Activated CD4-positive, alpha-beta T cell treated with anti-CD3 and anti-CD28 coated beads, Interleukin-2, Interleukin-6, amounts not matched to agents 100 ng/mL and 50 ng/mL, durations not matched to agents 16 hours and 8 hours (primary cell): ENCODE measurements at regions not wholly inside any gene's neighbourhood (a gene's known extent, or its start where the extent isn't known, plus 50 kb on each side); places are given as distances from the start of the nearest gene placed in this dataset.

Experiments
- DNase-seq: peaks from one replicate; pipeline ENCODE4 v3.0.0-alpha.2; 2020

DNA sequence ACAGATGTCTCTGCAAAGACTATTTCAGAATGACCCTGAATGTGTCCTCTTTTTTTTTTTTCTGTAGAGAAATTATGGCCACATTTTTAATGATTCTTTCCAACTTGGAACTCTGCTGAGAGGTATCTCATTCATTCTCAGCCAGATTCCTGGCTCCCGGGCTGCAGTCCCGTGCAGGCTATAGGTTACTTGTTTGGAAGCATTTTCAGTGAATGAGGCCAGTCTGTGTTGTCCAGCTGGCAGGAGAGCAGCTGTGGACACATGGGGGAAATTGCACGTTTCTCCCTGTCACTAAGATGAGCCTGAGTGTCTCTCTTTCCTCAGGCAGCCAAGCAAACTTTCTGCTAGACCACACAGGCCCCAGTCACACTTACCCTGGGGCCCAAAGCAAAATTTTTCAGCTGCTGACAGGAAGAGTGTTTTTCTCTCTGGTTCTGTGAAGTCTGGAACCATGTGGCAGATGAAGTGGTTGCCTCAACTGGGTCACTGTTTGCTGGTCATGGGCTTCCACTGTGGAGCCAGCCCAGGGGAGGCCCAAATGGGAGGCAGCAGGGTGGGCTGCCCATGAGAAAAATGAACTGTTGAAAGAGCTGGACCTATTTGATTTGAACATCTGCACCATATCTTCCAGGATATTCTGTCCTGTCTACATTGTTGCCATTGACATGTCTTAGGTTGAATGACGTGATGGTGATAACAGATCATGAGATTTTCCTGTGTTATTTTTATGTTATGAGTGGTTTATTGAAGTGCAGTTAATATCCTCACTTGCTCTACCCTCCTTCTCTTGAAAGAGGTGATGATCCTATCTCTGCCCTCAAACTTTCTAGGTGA, 431.2 kb downstream of the LPIN1 start:
- no peak for DNase-seq

DNA sequence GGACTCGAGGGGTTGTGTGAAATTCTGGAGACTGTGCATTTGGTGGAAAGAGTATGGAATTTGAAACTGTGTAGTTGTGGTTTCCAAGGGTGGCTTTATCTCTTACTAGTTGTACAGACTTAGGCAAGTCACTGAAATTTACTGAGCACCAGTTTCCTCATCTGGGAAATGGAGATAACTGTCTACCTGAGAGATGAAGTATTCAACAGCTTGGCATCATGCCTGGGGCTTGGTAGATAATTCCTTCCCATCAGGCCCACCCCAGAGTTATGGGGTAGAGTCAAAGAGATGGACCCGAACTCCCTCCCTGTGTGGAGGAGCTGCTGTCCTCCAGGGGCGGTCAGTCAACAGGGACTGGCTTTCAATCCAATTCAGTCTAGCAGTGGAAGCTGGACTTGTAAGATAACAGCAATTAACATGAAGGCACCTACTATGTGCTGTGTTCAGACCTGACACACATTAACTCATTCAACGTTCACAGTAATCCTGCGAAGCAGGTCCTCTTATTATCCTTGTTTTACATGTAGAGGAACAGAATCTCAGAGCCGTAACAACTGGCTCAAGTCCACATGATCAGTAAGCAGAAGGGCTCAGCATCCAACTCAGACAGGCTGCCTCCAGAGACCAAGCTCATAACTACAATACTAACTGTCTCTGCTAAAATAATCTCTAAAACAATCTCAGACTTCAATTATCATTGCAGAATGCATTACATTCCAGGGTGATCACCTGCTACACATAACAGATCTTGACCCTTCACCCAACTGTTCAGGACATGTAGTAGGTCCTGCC, 432.1 kb downstream of the LPIN1 start:
- DNase-seq = no peak

- no peak for DNase-seq
These were observed 433.6 kb downstream of the LPIN1 start for GRCh38 chr2:12180031-12180430.

DNA sequence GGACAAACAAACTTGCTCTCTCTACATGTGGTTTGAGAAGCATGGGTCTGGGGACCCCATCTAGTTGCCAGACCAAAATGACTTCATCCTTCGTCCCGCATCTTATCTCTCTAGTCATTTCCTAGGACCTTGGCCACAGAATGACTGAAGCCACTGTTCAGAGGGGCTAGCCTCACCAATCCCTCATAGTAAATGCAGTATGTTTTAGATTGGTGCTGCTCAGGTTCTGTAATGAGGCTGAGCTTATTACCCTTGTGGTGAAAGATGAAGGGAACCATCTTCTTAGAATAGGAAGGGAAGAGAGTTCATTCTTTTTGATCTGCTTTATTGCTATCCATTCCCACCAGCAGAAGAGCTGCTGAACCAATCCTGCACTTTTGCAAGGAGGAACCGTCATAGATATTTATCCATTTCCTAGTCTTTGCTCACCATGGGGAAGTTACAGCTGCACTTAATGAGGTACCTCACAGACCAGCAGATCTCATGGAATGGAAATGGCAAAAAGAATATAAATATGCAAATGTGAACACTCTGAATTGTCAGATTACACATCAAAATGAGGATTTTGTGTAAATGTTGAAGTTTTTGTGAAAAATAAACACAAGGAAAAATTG, 436.7 kb downstream of the LPIN1 start:
- DNase-seq = no peak

DNA sequence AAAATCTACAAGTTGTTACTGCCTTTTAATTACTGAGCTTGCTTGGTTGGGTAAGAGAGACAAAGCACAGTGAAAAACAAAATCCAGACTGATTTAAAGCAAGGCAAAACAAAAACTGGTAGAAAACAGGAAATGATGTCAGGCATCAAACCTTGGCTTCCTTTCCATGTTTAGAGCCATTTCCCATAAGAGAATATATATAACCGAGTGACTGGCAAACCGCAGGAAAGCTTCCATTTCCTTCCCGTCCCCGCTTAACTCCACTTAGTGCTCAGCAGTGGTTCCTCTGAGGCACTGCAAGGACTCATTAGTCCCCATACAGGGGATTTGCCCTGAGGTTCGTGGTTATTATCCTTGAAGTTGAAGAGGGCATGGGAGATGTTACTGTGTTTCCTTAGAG, 446.3 kb downstream of the LPIN1 start:
- DNase-seq = no peak

GRCh38 chr2:12194968-12195367, 448.5 kb downstream of the LPIN1 start:
- DNase-seq = no peak

GRCh38 chr2:12196495-12196894, 450.1 kb downstream of the LPIN1 start:
- DNase-seq = no peak

GRCh38 chr2:12197133-12197532, 450.7 kb downstream of the LPIN1 start:
- DNase-seq = no peak

- no peak for DNase-seq
These were observed 453.2 kb downstream of the LPIN1 start for GRCh38 chr2:12199491-12200211.

GRCh38 chr2:12201369-12201768, 454.9 kb downstream of the LPIN1 start:
- DNase-seq = no peak

DNA sequence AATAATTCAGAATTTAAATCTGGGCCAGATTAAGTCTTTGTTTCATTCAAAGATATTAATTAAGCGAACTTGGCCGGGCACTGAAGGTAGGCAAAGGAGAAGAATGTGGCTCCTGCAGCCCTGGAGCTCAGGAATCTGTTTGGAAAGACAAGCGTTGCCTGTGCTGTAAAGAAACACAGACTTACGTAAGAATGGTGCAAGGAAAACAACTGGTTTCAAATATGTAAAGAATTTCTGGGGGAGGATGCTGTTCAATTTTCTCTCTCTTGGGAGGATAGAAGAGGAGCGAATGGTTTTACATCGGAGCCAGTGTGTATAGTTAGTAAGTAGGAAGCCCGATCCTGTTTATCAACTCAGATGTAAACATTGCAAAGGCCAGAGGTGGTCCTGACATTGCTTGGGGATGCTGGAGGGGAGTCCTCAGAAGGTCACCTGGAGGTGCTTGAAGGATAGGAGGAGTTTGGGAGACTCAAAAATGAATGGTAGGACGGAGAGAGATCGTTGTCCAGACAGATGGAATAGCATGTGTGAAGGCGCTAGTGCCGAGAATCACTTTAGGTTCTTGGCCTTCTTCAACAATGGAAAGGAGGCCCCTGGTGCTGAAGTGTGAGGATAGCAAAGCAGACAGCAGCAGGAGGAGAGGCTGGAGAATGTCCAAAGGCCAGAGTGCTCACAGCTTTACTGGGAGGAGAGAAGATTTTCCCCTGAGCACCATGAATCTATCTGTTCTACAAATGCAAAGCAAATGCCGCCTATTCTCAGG, 456.1 kb downstream of the LPIN1 start:
- DNase-seq = no peak

DNA sequence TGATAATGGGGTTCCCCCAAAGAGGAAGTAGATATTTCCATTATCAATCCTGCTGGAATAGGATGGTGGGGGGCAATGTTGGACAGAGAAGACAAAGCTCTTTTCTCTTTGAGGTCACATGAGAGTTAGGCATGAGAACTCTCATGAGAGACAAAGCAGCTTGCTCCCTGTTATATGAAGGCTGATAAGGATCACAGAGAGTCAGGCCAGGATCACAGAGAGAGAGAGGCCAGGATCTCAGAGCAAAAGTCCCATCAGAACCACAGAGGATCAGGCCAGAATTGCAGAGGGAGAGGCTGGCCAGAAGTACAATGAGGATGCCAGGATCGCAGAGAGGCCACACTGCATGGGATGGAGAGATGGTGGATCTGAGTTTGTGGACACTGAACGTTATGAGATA, 457.1 kb downstream of the LPIN1 start:
- DNase-seq = no peak

DNA sequence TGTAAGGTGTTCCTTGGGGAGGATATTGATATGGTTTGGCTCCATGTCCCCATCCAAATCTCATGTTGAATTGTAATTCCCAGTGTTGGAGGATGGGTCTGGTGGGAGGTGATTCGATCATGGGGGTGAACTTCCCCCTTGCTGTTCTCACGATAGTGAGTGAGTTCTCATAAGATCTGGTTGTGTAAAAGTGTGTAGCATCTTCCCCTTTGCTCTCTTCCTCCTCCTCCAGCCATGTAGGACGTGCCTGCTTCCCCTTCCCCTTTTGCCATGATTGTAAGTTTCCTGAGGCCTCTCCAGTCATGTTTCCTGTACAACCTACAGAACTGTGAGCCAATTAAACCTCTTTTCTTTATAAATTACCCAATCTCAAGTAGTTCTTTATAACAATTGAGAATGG, 458.7 kb downstream of the LPIN1 start:
- DNase-seq = no peak

DNA sequence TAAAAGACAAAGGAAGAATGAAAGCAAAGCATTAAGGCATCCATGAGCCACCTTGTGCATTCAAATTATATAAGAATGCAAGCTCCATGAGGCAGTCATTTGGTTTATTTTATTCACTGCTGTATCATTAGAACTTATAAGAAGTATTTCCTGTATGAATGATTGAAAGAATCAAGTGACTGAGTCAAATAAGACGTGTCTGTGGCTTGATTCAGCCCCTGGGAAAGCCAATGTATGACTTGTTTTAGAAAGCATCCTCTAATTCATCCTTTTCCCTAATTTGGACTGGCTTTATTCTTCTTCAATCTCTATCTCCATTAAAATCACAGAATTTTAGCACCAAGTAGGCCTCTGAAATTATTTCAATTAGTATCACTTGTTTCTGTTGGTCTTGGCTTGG, 461.1 kb downstream of the LPIN1 start:
- no peak for DNase-seq

GRCh38 chr2:12210016-12210933, 463.8 kb downstream of the LPIN1 start:
- DNase-seq = no peak

GRCh38 chr2:12211326-12212175, 465.1 kb downstream of the LPIN1 start:
- DNase-seq = no peak

GRCh38 chr2:12212841-12213597, 466.6 kb downstream of the LPIN1 start:
- no peak for DNase-seq

DNA sequence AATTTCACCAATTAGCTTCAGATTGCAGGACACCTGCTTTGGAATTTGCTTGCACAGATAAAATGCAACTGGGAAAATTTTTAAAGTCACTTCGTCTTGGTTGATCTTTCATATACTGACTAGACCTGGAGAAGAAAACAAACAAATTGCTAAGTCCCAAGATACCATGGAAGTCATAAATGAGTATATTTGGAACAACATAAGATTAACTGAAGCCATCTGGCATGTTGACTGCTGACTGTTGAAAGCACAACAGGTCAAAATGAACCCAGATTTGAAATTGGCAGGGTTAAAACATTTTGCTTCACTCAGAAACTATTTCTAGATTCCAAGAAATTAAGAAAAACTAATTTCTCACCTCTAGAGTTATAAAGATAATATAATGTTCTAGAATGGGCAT, 470.7 kb downstream of the LPIN1 start:
- no peak for DNase-seq

DNA sequence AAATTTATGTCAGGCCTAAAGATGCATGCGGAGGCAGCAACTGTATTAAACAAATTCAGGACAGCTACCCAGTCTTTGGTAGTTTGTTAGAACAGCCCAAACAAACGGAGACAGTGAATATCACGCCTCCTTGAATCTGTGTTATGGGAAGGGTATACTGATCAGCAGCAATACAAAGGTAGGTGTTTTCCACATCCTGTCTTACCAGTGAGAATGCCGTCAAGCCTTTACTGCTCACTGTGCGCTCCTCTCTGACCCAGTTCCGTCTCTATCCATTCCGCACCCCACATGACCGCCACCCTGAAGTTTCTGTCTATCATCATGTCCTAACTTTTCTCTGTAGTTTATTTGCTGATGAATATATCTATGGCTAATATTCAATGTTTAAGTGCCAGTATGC, 473.3 kb downstream of the LPIN1 start:
- no peak for DNase-seq

DNA sequence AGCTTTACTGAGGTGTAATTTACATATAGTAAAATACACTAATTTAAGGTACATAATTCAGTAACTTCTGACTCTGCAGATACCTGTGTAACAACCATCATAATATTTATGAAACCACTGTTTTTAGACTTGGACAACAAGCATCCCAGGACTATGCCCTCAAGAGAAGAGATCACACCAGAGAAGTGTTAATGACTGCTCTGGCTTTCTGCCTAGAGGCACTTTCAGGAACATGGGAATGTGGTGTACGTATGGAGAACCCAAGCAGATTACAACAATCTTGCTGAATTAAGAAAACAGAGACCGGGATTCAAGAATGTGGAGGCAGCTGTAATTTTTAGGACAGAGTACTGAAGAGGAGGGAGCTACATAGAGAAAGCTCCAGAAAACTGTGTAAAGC, 475.2 kb downstream of the LPIN1 start:
- DNase-seq = no peak
